Activated CD8-positive, alpha-beta memory T cell treated with anti-CD3 and anti-CD28 coated beads, Interleukin-2, amount 50 U/mL, for 4 hours (primary cell): ENCODE measurements at regions not wholly inside any gene's neighbourhood (a gene's known extent, or its start where the extent isn't known, plus 50 kb on each side); places are given as distances from the start of the nearest gene placed in this dataset.

Experiments
- DNase-seq: peaks from one replicate; pipeline ENCODE4 v3.0.0-alpha.2; 2020

GRCh38 chr22:27463121-27463660 is 338.4 kb downstream of the MN1 start:
- no peak for DNase-seq

- no peak for DNase-seq
Observed at GRCh38 chr22:27466229-27466628, 335.3 kb downstream of the MN1 start.

GRCh38 chr22:27466778-27467438 is 334.6 kb downstream of the MN1 start:
- no peak for DNase-seq

- DNase-seq, result no peak
Observed at GRCh38 chr22:27467711-27468110, 333.8 kb downstream of the MN1 start.

GRCh38 chr22:27468712-27469111 is 332.8 kb downstream of the MN1 start:
- DNase-seq, result no peak

GRCh38 chr22:27470169-27470772 is 331.3 kb downstream of the MN1 start:
- DNase-seq, result no peak

GRCh38 chr22:27472975-27473374 is 328.6 kb downstream of the MN1 start:
- no peak for DNase-seq

GRCh38 chr22:27473533-27473932 is 328.0 kb downstream of the MN1 start:
- no peak for DNase-seq

- no peak for DNase-seq
Observed at GRCh38 chr22:27474112-27474571, 327.4 kb downstream of the MN1 start.

- DNase-seq, result no peak
Observed at GRCh38 chr22:27474711-27475547, 326.6 kb downstream of the MN1 start.

- DNase-seq, result no peak
Observed at GRCh38 chr22:27475548-27475897, 326.0 kb downstream of the MN1 start.

- DNase-seq, result no peak
Observed at GRCh38 chr22:27476318-27476717, 325.2 kb downstream of the MN1 start.

- DNase-seq, result no peak
Observed at GRCh38 chr22:27476729-27477128, 324.8 kb downstream of the MN1 start.

GRCh38 chr22:27477171-27477570 is 324.4 kb downstream of the MN1 start:
- DNase-seq, result no peak

- no peak for DNase-seq
Observed at GRCh38 chr22:27480487-27480886, 321.1 kb downstream of the MN1 start.

GRCh38 chr22:27482402-27482801 is 319.2 kb downstream of the MN1 start:
- no peak for DNase-seq

- no peak for DNase-seq
Observed at GRCh38 chr22:27483095-27483785, 318.3 kb downstream of the MN1 start.

- no peak for DNase-seq
Observed at GRCh38 chr22:27485842-27486241, 315.7 kb downstream of the MN1 start.

- DNase-seq, result no peak
Observed at GRCh38 chr22:27487600-27488452, 313.7 kb downstream of the MN1 start.

- DNase-seq, result no peak
Observed at GRCh38 chr22:27488456-27489177, 312.9 kb downstream of the MN1 start.

GRCh38 chr22:27489178-27489675 is 312.3 kb downstream of the MN1 start:
- no peak for DNase-seq
